Inflammatory macrophage treated with lipopolysaccharide for 1 hour (primary cell): ENCODE measurements at regions not wholly inside any gene's neighbourhood (a gene's known extent, or its start where the extent isn't known, plus 50 kb on each side); places are given as distances from the start of the nearest gene placed in this dataset.

Experiments used
- DNase-seq, 2 donors: peaks; one replicate each; pipeline ENCODE4 v3.0.0-alpha.2; 2020 to 2022

DNA sequence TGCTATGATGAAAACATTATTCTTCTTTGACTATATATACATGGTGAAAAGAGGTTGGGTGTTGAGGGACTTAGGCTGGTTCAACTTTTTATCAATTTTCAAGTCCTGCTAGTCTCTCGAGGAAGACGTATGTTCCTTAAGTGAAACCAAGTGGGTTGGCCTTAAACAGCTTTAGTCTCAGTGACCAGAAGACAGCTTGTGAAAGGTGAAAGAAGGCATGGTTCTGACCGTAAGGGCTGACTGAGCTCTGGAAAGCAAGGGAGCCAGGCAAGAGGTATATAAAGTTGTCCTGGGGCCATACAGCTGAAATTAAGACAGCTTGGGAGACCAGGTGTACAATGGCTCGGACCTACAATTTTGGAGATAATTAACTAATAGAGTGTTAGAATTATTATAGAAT lies 128.9 kb upstream of the TP63 start:
- no peak for DNase-seq

GRCh38 chr3:189502676-189503257 lies 128.4 kb upstream of the TP63 start:
- no peak for DNase-seq

- no peak for DNase-seq
These were observed 123.3 kb upstream of the TP63 start for GRCh38 chr3:189507856-189508255.

GRCh38 chr3:189508784-189509501 lies 122.2 kb upstream of the TP63 start:
- DNase-seq = no peak

- no peak for DNase-seq
These were observed 119.2 kb upstream of the TP63 start for GRCh38 chr3:189512039-189512438.

DNA sequence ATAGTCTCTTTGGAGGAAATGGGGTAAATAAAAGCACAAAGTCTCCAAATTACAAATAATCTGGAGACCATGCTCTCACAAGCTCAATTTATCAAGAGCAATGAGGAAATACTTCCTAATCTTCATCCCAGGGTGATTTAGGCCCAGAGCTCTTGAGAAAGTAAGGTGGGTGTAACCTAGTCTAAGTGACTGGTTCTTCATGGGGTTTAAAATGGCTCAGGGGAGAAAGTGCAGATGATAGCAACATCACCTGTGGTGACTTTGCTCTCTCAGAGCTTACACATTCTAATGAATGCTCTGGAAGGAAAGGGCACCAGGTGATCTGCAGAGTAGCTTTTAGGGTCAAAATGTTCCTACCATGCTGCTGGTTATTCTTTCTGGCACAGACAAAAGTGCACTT lies 118.4 kb upstream of the TP63 start:
- no peak for DNase-seq

GRCh38 chr3:189513281-189514117 lies 117.7 kb upstream of the TP63 start:
- no peak for DNase-seq

DNA sequence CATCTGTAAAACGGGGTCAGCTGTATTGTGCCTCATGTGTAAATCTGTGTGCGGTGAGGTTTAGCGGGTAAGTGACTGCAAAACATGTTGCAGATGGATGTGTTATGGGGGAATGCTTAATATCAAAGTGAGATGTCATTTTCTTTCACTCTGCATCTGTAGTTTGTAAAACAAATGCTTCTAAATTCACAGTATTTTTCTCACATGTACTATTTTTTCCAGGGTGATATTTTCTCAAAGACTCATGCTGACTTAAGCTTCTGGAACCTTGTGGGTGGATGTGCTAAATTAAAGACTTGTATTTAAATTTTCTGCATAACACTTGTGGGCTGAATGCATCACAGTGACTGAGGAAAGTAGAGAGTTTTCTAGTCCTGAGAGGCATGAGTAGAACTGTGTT lies 115.2 kb upstream of the TP63 start:
- no peak for DNase-seq

GRCh38 chr3:189517981-189518380 lies 113.2 kb upstream of the TP63 start:
- no peak for DNase-seq

DNA sequence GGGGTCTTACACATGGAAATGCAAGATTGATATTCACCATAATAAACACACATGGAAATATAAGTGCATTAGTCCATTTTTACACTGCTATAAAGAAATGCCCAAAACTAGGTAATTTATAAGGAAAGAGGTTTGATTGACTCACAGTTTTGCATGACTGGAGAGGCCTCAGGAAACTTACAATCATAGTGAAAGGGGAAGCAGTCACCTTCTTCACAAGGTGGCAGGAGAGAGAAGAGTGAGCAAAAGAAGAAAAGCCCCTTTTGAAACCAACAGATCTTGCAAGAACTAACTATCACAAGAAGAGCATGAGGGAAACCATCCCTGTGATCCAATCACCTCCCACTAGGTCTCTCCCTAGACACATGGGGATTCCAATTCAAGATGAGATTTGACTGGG lies 111.7 kb upstream of the TP63 start:
- no peak for DNase-seq

- no peak for DNase-seq
These were observed 101.7 kb upstream of the TP63 start for GRCh38 chr3:189529468-189529867.

DNA sequence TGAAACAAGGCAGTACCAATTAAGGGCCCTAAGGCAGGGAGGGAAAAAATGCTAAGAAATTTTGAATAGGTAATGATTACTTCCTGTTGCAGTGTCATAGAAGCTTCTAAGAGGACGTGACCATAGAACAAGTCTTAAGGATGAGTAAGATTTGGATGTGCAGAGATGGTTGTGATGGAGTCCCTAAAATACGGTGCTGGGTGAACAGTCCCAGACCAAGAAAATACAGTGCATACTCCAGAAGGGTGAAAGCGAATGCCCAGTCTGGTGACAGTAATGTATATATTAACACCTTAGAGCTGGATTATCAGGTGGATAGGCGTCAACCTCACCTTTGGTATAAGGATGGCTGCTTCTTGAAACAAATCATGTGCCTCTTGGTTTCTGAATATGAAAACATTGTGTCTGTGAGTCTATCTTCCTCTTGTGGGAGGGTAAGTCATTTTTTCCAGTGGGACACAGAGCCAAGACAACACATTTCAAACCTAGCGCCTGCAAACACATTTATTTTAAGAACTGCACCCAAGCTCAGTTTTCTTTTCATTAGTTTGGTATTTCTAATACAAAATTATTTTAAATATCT lies 101.2 kb upstream of the TP63 start:
- no peak for DNase-seq

DNA sequence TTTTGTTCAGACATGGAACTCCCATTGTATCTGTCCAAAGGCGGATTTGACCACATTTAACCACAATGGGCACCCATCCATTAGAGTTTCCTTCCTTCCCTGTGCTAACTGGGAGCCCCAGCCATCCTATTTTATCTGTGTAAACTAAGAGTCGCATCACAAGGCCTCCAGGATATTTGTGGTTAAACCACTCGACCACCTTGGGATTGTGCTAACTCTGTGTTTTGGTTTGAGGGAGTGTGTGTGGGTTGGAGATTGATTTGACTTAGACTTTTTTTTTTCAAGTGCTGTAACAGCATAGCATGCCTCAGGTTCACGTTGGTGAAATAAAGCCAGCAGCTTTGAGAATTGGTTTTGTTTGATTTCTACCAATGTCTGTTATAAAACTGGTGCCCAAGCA lies 100.4 kb upstream of the TP63 start:
- no peak for DNase-seq

DNA sequence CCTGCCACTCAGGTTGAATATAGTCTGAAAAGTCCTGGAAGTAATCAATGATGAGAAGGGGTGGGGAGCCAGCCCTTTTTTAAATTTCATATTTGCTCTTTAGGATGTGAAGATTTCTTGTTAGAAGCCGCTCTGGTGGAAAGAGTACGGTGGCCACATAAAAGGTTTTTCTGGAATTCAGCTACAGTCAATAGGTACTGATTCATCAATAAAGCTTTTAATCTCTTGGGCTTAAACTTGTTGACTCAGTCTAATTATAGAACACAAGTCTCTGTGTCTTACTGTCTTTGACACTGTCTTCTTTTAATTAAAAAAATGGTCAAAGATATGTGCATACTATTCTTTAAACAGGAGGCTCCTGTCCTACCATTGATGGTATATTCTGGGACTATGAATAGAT lies 99.9 kb upstream of the TP63 start:
- DNase-seq = no peak

GRCh38 chr3:189534531-189534930 lies 96.7 kb upstream of the TP63 start:
- no peak for DNase-seq

DNA sequence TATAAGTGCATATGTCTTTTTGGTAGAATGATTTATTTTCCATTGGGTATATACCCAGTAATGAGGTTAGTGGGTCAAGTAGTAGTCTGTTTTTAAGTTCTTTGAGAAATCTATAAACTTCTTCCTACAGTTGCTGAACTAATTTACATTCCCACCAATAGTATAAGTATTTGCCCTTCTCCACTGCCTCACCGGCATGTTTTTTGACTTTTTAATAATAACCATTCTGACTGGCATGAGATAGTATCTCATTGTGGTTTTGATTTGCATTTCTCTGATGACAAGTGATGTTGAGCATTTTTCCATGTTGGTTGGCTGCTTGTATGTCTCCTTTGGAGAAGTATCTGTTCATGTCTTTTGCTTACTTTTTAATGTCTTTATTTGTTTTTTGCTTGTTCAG lies 94.1 kb upstream of the TP63 start:
- DNase-seq = no peak

GRCh38 chr3:189547448-189547847 lies 83.7 kb upstream of the TP63 start:
- DNase-seq = no peak

DNA sequence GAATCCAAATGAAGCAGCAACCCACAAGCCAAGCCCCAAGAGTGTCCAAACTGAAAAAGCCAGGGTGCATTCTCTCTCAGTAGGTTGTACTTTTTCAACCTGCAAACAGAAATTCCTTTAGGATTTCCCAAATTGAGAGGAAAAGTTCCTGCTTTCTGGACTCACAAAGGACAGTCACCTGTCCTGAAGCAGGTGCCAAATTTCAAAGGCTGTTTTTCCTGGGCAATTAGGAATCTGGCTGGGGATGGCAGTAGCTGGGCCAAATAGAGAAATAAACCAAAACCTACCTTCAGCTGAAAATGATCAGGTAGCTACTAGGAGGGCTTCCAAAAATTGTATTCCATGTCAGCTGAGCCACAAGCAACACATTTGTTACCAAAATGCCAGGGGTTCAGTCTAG lies 83.1 kb upstream of the TP63 start:
- DNase-seq = no peak

GRCh38 chr3:189551007-189551406 lies 80.2 kb upstream of the TP63 start:
- DNase-seq = no peak

GRCh38 chr3:189554868-189555557 lies 76.2 kb upstream of the TP63 start:
- no peak for DNase-seq

GRCh38 chr3:189555558-189555881 lies 75.7 kb upstream of the TP63 start:
- DNase-seq = no peak

GRCh38 chr3:189557824-189558223 lies 73.4 kb upstream of the TP63 start:
- DNase-seq = no peak

DNA sequence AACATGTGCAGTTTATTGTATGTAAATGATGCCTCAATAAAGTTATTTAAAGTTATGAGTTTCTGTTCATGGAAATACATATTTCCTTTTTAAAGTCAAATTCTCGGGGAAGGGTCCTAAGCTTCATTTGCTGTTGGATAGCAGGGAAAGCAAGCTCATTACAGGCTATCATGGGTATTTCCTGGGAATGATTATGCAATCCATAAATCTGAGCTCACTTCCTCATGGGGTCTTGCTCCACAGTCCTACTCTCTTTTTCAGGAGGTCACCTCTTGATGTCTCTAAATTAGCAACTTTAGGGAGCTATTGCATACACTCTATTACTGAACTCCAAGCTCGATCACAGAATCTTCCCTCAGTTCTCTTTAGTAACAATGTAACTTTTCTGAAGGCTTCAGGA lies 69.9 kb upstream of the TP63 start:
- DNase-seq = peak; percentile 2 to 9
